Stimulated activated naive CD4-positive, alpha-beta T cell (primary cell): ENCODE measurements at regions not wholly inside any gene's neighbourhood (a gene's known extent, or its start where the extent isn't known, plus 50 kb on each side); places are given as distances from the start of the nearest gene placed in this dataset.
"Not testable (repeated sequence)": the region's sequence is repeated elsewhere in the genome, so short reads cannot be mapped to it uniquely, and the experiment has no call there.

Experiments used
- DNase-seq, 6 experiments: peaks; one replicate each; lab custom pipeline; 2025; lab: John Stamatoyannopoulos, UW

- no peak for DNase-seq
Measured at GRCh38 chr15:81724536-81724935, 321.3 kb downstream of the MEX3B start.

- no peak for DNase-seq
Measured at GRCh38 chr15:81723701-81724100, 322.1 kb downstream of the MEX3B start.

- DNase-seq, result no peak
Measured at GRCh38 chr15:81723113-81723651, 322.6 kb downstream of the MEX3B start.

DNA sequence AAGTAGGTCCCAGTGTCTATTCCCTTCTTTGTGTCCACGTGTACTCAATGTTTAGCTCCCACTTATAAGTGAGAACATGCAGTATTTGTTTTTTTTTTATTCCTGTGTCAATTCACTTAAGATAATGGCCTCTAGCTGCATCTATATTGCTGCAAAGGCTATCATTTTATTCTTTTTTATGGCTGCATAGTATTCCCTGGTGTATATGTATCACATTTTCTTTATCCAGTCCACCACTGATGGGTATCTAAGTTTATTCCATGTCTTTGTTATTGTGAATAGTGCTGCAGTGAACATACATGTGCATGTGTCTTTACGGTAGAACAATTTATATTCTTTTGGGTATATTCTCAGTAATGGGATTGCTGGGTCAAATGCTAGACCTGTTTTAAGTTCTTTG, 329.4 kb downstream of the MEX3B start:
- not testable (repeated sequence) for DNase-seq

DNA sequence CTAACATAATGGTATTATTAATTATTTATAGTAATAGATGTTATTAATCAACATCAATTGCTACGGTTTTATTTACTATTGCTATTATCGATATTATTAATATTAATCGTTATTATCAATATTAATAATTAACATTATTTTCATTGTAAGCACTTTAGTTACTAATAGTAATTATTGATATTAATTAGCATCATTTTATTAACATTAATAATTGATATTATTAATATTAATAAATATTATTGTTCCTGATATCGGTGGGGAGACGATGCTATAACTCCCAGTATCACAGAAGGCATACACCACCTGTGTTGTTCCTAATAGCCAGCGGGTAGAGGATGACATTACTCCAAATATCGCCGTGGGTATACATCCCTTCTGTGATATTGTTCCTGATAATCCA, 335.5 kb downstream of the MEX3B start:
- DNase-seq, result no peak

- DNase-seq, result not testable (repeated sequence)
Measured at GRCh38 chr15:81706816-81707346, 332.9 kb upstream of the TMC3 start.

- DNase-seq, result not testable (repeated sequence)
Measured at GRCh38 chr15:81705727-81706126, 331.7 kb upstream of the TMC3 start.

GRCh38 chr15:81686021-81686420, 312.0 kb upstream of the TMC3 start:
- no peak for DNase-seq

DNA sequence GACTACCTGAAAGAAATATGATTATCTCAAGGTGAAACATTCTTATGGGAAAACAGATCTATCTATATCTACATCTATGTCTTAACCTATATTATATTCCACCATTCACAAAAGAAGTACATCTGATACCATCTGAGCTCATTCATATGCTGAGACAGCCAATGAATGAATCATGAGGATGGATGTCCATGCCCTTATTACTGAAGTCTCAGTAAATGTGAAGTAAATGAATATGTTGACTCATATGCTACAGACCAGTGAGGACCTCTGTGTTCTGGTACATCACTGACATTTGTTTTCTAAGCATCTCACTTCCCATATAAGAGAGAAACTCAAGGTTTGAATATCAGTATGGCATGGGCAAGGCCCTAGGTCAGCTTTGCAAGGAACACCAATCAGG, 311.2 kb upstream of the TMC3 start:
- no peak for DNase-seq

DNA sequence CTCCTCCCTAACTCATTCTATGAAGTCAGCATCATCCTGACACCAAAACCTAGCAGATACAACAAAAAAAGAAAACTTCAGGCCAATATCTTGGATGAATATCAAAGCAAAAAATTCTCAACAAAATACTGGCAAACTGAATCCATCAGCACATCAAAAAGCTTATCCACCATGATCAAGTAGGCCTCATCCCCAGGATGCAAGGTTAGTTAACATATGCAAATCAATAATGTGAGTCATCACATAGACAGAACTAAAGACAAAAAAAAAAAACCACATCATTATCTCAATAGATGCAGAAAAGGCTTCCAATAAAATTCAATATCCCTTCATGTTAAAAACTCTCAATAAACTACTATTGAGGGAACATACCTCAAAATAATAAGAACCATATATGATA, 306.8 kb upstream of the TMC3 start:
- no peak for DNase-seq

DNA sequence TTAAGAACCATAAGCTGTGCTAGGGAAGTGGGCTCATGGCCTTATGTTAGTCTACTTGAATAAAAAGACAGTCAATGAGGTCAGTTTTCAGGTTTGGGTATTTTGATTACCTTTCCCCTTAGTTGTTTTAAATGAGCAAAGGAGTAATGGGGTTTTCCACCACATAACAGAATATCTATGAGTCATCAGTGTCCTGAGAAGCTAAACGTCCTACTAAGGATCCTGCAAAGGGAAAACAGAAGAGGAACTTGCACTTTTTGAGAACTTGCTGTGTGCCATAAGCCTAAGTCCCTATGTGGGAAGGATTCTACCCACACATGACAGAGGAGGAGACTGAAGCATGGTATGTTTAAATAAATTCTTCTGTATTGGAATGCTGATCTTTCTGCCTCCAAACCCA, 292.8 kb upstream of the TMC3 start:
- DNase-seq, result no peak

DNA sequence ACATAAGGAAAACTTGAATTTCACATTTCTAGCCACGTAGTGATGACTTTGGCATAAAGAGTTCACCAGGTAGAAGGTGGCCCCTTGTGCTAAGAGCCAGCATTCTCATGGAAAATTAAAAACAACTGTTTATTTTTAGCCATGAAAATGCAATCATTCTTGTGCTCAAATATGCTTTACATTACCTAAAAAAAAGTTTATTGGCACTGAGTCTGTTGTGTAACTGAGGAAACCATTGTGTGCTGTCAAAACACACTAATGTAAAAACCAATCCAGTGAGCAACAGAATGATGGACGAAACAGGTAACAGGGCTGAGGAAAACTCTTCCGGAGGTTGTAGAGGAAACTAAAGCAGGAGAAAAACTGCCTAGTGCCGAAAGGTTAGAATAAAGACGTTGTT, 287.0 kb upstream of the TMC3 start:
- DNase-seq, result no peak

DNA sequence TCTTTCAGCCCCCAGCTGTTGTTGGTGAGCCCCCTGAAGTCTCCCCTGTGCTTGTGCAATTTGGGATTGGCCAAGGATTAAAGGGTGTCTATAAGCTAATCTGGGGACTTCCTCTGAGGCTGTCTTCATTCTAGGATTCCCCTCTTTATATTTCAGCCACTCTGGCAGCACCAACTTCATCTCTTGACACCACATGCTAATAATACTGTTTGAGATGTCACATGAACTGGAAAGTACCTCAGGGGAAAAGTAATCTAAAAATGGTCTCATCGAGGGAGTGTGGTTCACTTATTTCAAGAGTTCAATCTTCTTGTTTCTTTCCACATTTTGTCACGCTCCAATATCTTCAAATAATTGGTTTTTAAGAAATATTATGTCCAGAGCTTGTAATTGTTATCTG, 279.2 kb upstream of the TMC3 start:
- DNase-seq, result no peak

GRCh38 chr15:81645470-81645869, 271.5 kb upstream of the TMC3 start:
- no peak for DNase-seq

DNA sequence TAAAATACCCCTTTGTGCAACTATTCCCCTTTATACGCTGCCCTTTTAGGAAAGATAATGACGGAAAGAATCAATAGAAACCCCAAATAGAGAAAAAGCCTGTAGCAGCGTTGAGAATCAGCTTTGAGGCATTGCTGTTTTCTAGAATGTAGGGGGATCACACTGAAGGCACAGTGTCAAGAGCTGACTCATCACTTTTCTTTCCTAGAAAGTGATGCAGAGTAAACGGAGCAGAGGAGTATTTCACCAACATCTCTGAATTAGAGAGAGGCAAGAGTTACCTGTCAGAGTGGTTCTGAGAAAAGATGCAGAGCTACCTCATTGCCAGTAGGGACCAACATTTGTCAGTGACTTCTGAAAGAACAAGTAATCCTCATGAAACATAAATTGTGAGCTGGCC, 269.8 kb upstream of the TMC3 start:
- no peak for DNase-seq

- no peak for DNase-seq
Measured at GRCh38 chr15:81642451-81642990, 268.5 kb upstream of the TMC3 start.

GRCh38 chr15:81636064-81636463, 262.1 kb upstream of the TMC3 start:
- DNase-seq, result not testable (repeated sequence)

DNA sequence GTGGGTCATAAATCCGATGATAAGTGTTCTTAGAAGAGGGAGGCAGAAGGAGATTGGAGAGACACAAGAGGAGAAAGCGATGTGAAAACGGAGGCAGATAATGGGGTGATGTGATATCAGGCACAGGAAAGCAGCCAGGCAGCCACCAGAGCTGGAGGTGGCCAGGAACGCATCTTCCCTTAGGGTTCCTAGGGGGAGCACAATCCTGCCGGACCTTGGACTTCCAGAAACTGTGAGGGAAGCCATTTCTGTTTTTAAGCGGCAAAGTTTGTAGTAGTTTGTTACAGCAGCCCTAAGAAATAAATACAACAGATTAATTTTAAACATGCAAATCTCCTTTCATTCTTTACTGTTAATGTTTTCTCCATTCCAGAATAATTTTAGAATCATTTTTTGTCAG, 259.9 kb upstream of the TMC3 start:
- DNase-seq, result no peak

GRCh38 chr15:81625896-81626295, 251.9 kb upstream of the TMC3 start:
- DNase-seq, result no peak

- DNase-seq, result no peak
Measured at GRCh38 chr15:81619002-81619401, 245.0 kb upstream of the TMC3 start.

DNA sequence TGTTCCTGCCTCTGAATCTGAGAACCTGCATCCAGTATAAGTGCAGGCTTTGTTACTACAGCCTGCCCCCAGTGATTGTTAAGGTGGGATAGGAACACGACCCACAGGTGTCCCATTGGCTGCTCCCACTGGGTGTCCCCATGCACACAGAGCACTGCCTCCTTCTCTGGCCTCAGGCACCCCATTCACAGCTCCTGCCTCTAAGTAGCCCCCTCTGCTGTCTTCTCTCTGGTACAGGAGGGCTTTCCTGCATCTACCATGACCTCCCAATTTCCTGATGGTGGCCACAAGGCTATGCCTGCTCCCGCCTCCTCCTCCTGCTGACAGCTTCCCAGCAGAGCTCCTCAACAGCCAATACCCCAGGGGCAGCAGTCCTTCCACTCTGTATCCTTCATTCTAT, 238.6 kb upstream of the TMC3 start:
- DNase-seq, result no peak

GRCh38 chr15:81611679-81612078, 237.7 kb upstream of the TMC3 start:
- DNase-seq, result no peak

- DNase-seq, result no peak
Measured at GRCh38 chr15:81608309-81608829, 234.4 kb upstream of the TMC3 start.

- no peak for DNase-seq
Measured at GRCh38 chr15:81604713-81605112, 230.7 kb upstream of the TMC3 start.
